GM12865 (cell line): ENCODE measurements at regions not wholly inside any gene's neighbourhood (a gene's known extent, or its start where the extent isn't known, plus 50 kb on each side); places are given as distances from the start of the nearest gene placed in this dataset.

Experiments used
- DNase-seq: peaks from one replicate; pipeline ENCODE4 v3.0.0; 2010; ENCODE audit warnings: low read depth
- H3K4me3 ChIP-seq: 2 replicates; pipeline ENCODE4 v1.5.1; 2011; ENCODE audit warnings: mild to moderate bottlenecking, low read depth, low read length, control low read depth
- CTCF ChIP-seq: IDR thresholded peaks from 2 replicates; pipeline ENCODE4 v1.5.1; 2011; ENCODE audit warnings: low read length, control low read depth, low read depth, inconsistent platforms; ENCODE audit not compliant: insufficient read depth; ENCODE audit errors: missing control alignments

GRCh38 chr3:127454968-127455367 lies 135.6 kb downstream of the TPRA1 start:
- no peak for DNase-seq
- no peak overlapping the region for H3K4me3 ChIP-seq
- no peak for TF ChIP-seq CTCF

DNA sequence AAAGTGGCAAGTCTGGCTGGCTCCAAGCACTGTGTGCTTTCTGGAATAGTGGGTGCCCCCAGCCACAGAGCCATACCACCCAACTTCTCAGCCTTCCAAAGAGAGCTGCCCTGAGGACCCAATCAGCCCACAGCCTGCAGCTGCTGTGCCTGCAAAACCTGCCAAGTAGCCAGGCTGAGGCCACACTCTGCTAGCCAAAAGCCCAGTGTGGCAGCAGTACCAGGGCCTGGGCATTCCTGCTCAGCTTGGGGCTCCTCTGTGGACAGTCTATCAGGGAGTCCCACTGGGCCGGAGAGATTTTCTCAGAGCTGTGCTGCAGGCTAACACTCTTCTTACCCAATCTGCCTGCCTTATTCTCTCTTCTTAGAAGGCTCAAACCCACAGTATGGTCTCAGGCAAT lies 136.5 kb downstream of the TPRA1 start:
- H3K4me3 ChIP-seq, result no peak overlapping the region
- no peak for TF ChIP-seq CTCF
- DNase-seq, result no peak

GRCh38 chr3:127452321-127452821 lies 138.2 kb downstream of the TPRA1 start:
- no peak overlapping the region for H3K4me3 ChIP-seq
- DNase-seq, result no peak
- no peak for TF ChIP-seq CTCF

DNA sequence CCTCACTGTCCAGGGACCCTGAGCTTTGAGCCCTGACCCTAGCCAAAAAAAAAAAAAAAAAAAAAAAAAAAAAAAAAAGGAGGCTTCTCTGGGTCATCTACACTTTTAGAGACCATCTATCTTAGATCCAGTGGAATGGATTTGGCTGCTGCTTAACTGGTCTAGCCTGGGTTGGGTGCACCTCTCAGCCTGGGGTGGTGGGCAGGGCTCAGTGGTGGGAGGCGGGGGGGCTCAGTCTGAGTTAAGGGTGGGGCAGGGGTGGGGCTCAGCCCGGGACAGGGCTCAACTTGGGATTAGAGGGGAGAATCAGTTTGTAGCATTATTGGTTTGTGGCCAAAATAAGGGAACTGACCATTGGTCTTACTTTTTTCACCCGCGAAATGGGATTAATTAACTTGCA lies 139.2 kb downstream of the TPRA1 start:
- TF ChIP-seq CTCF, result no peak
- H3K4me3 ChIP-seq, result no peak overlapping the region
- no peak for DNase-seq

GRCh38 chr3:127450331-127450730 lies 140.2 kb downstream of the TPRA1 start:
- no peak overlapping the region for H3K4me3 ChIP-seq
- no peak for DNase-seq
- no peak for TF ChIP-seq CTCF

DNA sequence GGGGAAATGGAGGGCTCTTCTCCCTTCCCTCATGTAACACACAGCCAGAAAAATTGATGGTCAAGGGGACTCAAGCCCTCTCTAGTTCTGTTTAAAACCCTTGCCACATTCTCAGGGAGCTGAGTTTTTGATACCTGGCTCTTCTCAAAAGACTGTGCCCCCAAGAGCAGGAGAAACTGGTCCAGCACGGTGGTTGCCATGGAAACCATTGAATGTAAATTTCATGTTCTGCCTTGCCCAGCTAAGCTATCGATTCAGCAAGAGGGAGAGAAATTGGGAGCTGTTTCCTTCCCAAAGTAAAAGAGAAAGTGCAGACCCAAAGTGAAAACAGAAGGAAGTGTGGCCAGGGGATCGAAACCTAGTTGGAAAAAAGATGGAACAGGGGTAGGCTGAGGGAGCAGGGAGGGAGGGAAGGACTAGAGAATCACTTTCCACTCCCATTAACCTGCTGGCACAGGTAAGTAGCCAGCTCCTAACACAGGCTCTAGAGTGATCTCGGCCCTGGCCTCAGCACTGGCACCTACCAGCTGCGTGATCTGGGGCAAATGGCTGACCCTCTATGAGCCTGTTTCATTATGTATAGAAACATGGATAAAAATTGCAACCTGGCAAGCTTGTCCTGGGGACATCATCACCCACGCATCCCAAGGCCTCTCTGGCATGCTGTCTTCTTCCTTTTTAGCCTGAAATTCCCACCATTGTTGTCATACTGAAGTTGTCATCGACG lies 140.9 kb downstream of the TPRA1 start:
- no peak overlapping the region for H3K4me3 ChIP-seq
- no peak for TF ChIP-seq CTCF
- DNase-seq, result no peak

GRCh38 chr3:127448671-127449070 lies 141.9 kb downstream of the TPRA1 start:
- H3K4me3 ChIP-seq, result no peak overlapping the region
- no peak for TF ChIP-seq CTCF
- no peak for DNase-seq
